PC-9 (cell line): ENCODE measurements at regions not wholly inside any gene's neighbourhood (a gene's known extent, or its start where the extent isn't known, plus 50 kb on each side); places are given as distances from the start of the nearest gene placed in this dataset.

Experiments
- BruUV-seq: library from RNA; stranded (reverse); fragments of 400-500 nt; replicated peaks from 2 replicates; lab custom pipeline; 2021; lab: Mats Ljungman, UMichigan
- CTCF ChIA-PET: fragments of 300-600 bp; sonication (Branson Sonifier 250); formaldehyde crosslinking; loops from one replicate; lab custom pipeline; 2022; ENCODE audit warnings: antibody characterized with exemption; lab: Charles Lee
- POLR2A ChIA-PET: fragments of 300-600 bp; sonication (Branson Sonifier 250); formaldehyde crosslinking; loops from one replicate; lab custom pipeline; 2022; ENCODE audit warnings: antibody characterized with exemption; ENCODE audit not compliant: unreplicated experiment; lab: Charles Lee
- DNase-seq, 2 experiments: peaks; one replicate each; pipeline versions ENCODE4 v3.0.0 to v3.0.0-alpha.2; 2015 to 2022; ENCODE audit warnings: mixed read lengths in 1 of 2
- H2AFZ ChIP-seq: fragments of 200-600 bp; sonication (generic); 2 replicates; pipeline ENCODE4 v1.8.1; 2017; ENCODE audit warnings: antibody characterized with exemption
- H3F3A ChIP-seq: fragments of 200-600 bp; sonication (generic); 2 replicates; pipeline ENCODE4 v1.8.1; 2017; ENCODE audit warnings: antibody characterized with exemption, mild to moderate bottlenecking, low read depth; ENCODE audit not compliant: insufficient read depth
- H3K27ac ChIP-seq: fragments of 200-600 bp; sonication (generic); 2 replicates; pipeline ENCODE4 v1.6.1; 2016; ENCODE audit warnings: mixed run types
- H3K27me3 ChIP-seq: fragments of 200-600 bp; sonication (generic); 2 replicates; pipeline ENCODE4 v1.6.1; 2016; ENCODE audit warnings: low read depth, mixed run types; ENCODE audit not compliant: insufficient read depth
- H3K36me3 ChIP-seq: fragments of 200-600 bp; sonication (generic); 2 replicates; pipeline ENCODE4 v1.6.1; 2016; ENCODE audit warnings: low read depth, mixed run types
- H3K4me1 ChIP-seq: fragments of 200-600 bp; sonication (generic); replicated peaks from 2 replicates; pipeline ENCODE4 v1.6.1; 2016; ENCODE audit warnings: mixed run types; ENCODE audit not compliant: insufficient read depth
- H3K4me2 ChIP-seq: fragments of 200-600 bp; sonication (generic); 2 replicates; pipeline ENCODE4 v1.6.1; 2017; ENCODE audit warnings: mixed run types
- H3K4me3 ChIP-seq: fragments of 200-600 bp; sonication (generic); 2 replicates; pipeline ENCODE4 v1.6.1; 2016; ENCODE audit warnings: mixed run types
- H3K79me2 ChIP-seq: fragments of 200-600 bp; sonication (generic); 2 replicates; pipeline ENCODE4 v1.6.1; 2017; ENCODE audit warnings: low read depth, mixed run types
- H3K9me2 ChIP-seq: fragments of 200-600 bp; sonication (generic); 2 replicates; pipeline ENCODE4 v1.8.1; 2017; ENCODE audit warnings: mild to moderate bottlenecking; ENCODE audit not compliant: insufficient read depth
- H3K9me3 ChIP-seq: fragments of 200-600 bp; sonication (generic); 2 replicates; pipeline ENCODE4 v1.8.1; 2016; ENCODE audit warnings: low read depth; ENCODE audit not compliant: insufficient read depth
- H4K20me1 ChIP-seq: fragments of 200-600 bp; sonication (generic); 2 replicates; pipeline ENCODE4 v1.8.1; 2017; ENCODE audit not compliant: insufficient read depth
- CTCF ChIP-seq: fragments of 200-600 bp; sonication (generic); conservative IDR thresholded peaks from 2 replicates; pipeline ENCODE4 v1.6.1; 2017; ENCODE audit warnings: mixed run types, antibody characterized with exemption, mild to moderate bottlenecking, moderate library complexity
- EZH2 ChIP-seq: fragments of 200-600 bp; sonication (generic); IDR thresholded peaks from 2 replicates; pipeline ENCODE4 v1.8.0; 2017; ENCODE audit warnings: antibody characterized with exemption, low read depth
- intact Hi-C: fragments of 100-400 bp; cut with micrococcal nuclease; formaldehyde crosslinking; loops from one replicate; pipeline ENCODE4 v1.10.0; 2022; ENCODE audit not compliant: unreplicated experiment

- intact Hi-C loops = no loop called here
- Histone ChIP-seq H3K36me3 (no peaks in the 10 kb centered on the region), H3K4me3 (no peak overlapping the region), H3K4me1 (no peaks in the 10 kb centered on the region), H4K20me1 (no peaks in the 10 kb centered on the region), H3K27me3 (no peaks in the 10 kb centered on the region), H3K79me2 (no peaks in the 10 kb centered on the region), H3F3A (no peaks in the 10 kb centered on the region), H3K9me3 (no peaks in the 10 kb centered on the region), H2AFZ (no peak overlapping the region), H3K27ac (no peak overlapping the region), H3K4me2 (no peak overlapping the region), H3K9me2 (no peaks in the 10 kb centered on the region)
- no peak for DNase-seq
- POLR2A ChIA-PET = no interaction called here
- TF ChIP-seq CTCF (no peak), EZH2 (no peak)
- BruUV-seq = no TSS peak
- CTCF ChIA-PET = no interaction called here
Observed at GRCh38 chr3:30554317-30554690, 52.1 kb upstream of the TGFBR2 start.

GRCh38 chr3:30555968-30556367 is 50.4 kb upstream of the TGFBR2 start:
- no peak for TF ChIP-seq EZH2
- TF ChIP-seq CTCF = no peak
- intact Hi-C loops = no loop called here
- H3K79me2 ChIP-seq = no peaks in the 10 kb centered on the region
- no peaks in the 10 kb centered on the region for H3K4me1 ChIP-seq
- no peaks in the 10 kb centered on the region for H3F3A ChIP-seq
- BruUV-seq = no TSS peak
- no peaks in the 10 kb centered on the region for H3K27me3 ChIP-seq
- H3K4me2 ChIP-seq = no peak overlapping the region
- H3K9me2 ChIP-seq = no peaks in the 10 kb centered on the region
- ChIA-PET CTCF (interaction anchor here (0.5 kb wide), 1 partner anchor 222 kb away, joined by 8 read pairs; no protein-coding TSS in a partner anchor), POLR2A (interaction anchor here (0.5 kb wide), 1 partner anchor 158 kb away, joined by 4 read pairs; no protein-coding TSS in a partner anchor)
- no peaks in the 10 kb centered on the region for H3K9me3 ChIP-seq
- H3K36me3 ChIP-seq = no peaks in the 10 kb centered on the region
- DNase-seq = no peak
- no peak overlapping the region for H3K27ac ChIP-seq
- H4K20me1 ChIP-seq = no peaks in the 10 kb centered on the region
- no peak overlapping the region for H3K4me3 ChIP-seq
- H2AFZ ChIP-seq = no peak overlapping the region
